HEK293 (cell line): ENCODE measurements at regions not wholly inside any gene's neighbourhood (a gene's known extent, or its start where the extent isn't known, plus 50 kb on each side); places are given as distances from the start of the nearest gene placed in this dataset.

Source experiments
- CTCF ChIP-seq: fragments of 450-650 bp; formaldehyde crosslinking; IDR thresholded peaks from 2 replicates; pipeline ENCODE4 v1.5.1; 2016; ENCODE audit warnings: missing biosample characterization, missing genetic modification characterization
- PRDM6 ChIP-seq: fragments of 450-650 bp; formaldehyde crosslinking; IDR thresholded peaks from 2 replicates; pipeline ENCODE4 v1.5.1; 2017; ENCODE audit warnings: missing biosample characterization, missing genetic modification characterization
- ZNF114 ChIP-seq: fragments of 450-650 bp; formaldehyde crosslinking; IDR thresholded peaks from 2 replicates; pipeline ENCODE4 v1.5.0; 2017; ENCODE audit warnings: missing biosample characterization, missing genetic modification characterization
- ZNF132 ChIP-seq: fragments of 450-650 bp; formaldehyde crosslinking; IDR thresholded peaks from 2 replicates; pipeline ENCODE4 v1.5.1; 2017; ENCODE audit warnings: missing biosample characterization, missing genetic modification characterization, borderline replicate concordance
- ZNF140 ChIP-seq: fragments of 450-650 bp; formaldehyde crosslinking; IDR thresholded peaks from 2 replicates; pipeline ENCODE4 v1.5.1; 2016; ENCODE audit warnings: missing biosample characterization, missing genetic modification characterization
- ZNF274 ChIP-seq, 2 experiments: fragments of 200-500 bp in 1 of 2; fragments of 450-650 bp in 1 of 2; sonication (Bioruptor generic) in 1 of 2; formaldehyde crosslinking in 1 of 2; IDR thresholded peaks; 2 replicates each; pipeline versions ENCODE4 v1.5.1 to v1.6.1; 2014 to 2016; ENCODE audit warnings: borderline replicate concordance in 1 of 2, inconsistent platforms in 1 of 2, low read length in 1 of 2, missing biosample characterization in 1 of 2, missing genetic modification characterization in 1 of 2
- ZNF391 ChIP-seq: fragments of 450-650 bp; formaldehyde crosslinking; IDR thresholded peaks from 2 replicates; pipeline ENCODE4 v1.5.1; 2016; ENCODE audit warnings: low read depth, missing biosample characterization, missing genetic modification characterization, borderline replicate concordance
- ZNF629 ChIP-seq: fragments of 450-650 bp; formaldehyde crosslinking; IDR thresholded peaks from 2 replicates; pipeline ENCODE4 v1.5.1; 2017; ENCODE audit warnings: missing biosample characterization, missing genetic modification characterization
- ZNF76 ChIP-seq: fragments of 450-650 bp; formaldehyde crosslinking; IDR thresholded peaks from 2 replicates; pipeline ENCODE4; 2016; ENCODE audit warnings: low read depth, missing biosample characterization, missing genetic modification characterization, borderline replicate concordance
- ZNF768 ChIP-seq: fragments of 450-650 bp; formaldehyde crosslinking; IDR thresholded peaks from 2 replicates; pipeline ENCODE4 v1.5.1; 2018; ENCODE audit warnings: missing biosample characterization, mild to moderate bottlenecking, missing genetic modification characterization
- ZNF830 ChIP-seq: fragments of 450-650 bp; IDR thresholded peaks from 2 replicates; pipeline ENCODE4 v1.5.0; 2018; ENCODE audit warnings: missing biosample characterization, missing genetic modification characterization, low read depth, mild to moderate bottlenecking, moderate library complexity

GRCh38 chr18:62464266-62464665 lies 58.6 kb upstream of the ZCCHC2 start:
- TF ChIP-seq PRDM6 (tag by site-specific recombination) (no peak), CTCF (tag by site-specific recombination) (no peak), ZNF391 (no peak), ZNF629 (tag by site-specific recombination) (no peak), ZNF76 (tag by site-specific recombination) (no peak), ZNF132 (tag by site-specific recombination) (no peak), ZNF114 (no peak), ZNF140 (tag by site-specific recombination) (no peak), ZNF274 (IDR thresholded peaks at IDR 0.05; ENCODE audit: low read length) (no peak), ZNF274 (tag by site-specific recombination; IDR thresholded peaks at IDR 0.05; ENCODE audit: borderline replicate concordance) (no peak), ZNF768 (tag by site-specific recombination) (no peak), ZNF830 (tag by site-specific recombination) (no peak)
